Activated T-cell treated with anti-CD3 and anti-CD28 coated beads, Interleukin-2, amount 50 U/mL, for 72 hours (primary cell): ENCODE measurements at regions not wholly inside any gene's neighbourhood (a gene's known extent, or its start where the extent isn't known, plus 50 kb on each side); places are given as distances from the start of the nearest gene placed in this dataset.
"Not testable (repeated sequence)": the region's sequence is repeated elsewhere in the genome, so short reads cannot be mapped to it uniquely, and the experiment has no call there.

Experiments
- ATAC-seq, 2 donors: fragments of 150-1000 bp; cut with Tn5 transposase; replicated peaks in 1 of 2; 2 replicates each; pipeline ENCODE4 v1.10.0; 2021; ENCODE audit warnings: moderate library complexity in 2 of 2, mild to moderate bottlenecking in 1 of 2
- DNase-seq, 2 donors: peaks; one replicate each; pipeline ENCODE4 v3.0.0; 2021 to 2022; ENCODE audit warnings: mixed read lengths in 1 of 2
- H3K27ac Mint-ChIP-seq: one replicate; pipeline ENCODE4 v1.8.0; 2022; ENCODE audit warnings: mild to moderate bottlenecking, moderate library complexity, mixed read lengths
- H3K27me3 Mint-ChIP-seq: one replicate; pipeline ENCODE4 v1.8.0; 2022; ENCODE audit warnings: low read depth, mixed read lengths
- H3K36me3 Mint-ChIP-seq, 2 donors: one replicate each; pipeline ENCODE4 v1.8.0; 2022; ENCODE audit warnings: mixed read lengths in 2 of 2, mild to moderate bottlenecking in 1 of 2; ENCODE audit not compliant: insufficient read depth in 2 of 2
- H3K4me1 Mint-ChIP-seq: one replicate; pipeline ENCODE4 v1.8.0; 2022; ENCODE audit warnings: low read depth, mixed read lengths
- H3K4me3 Mint-ChIP-seq, 2 donors: one replicate each; pipeline ENCODE4 v1.8.0; 2022; ENCODE audit warnings: mild to moderate bottlenecking in 2 of 2, mixed read lengths in 2 of 2, moderate library complexity in 2 of 2
- H3K9me3 Mint-ChIP-seq, 2 donors: one replicate each; pipeline ENCODE4 v1.8.0; 2022; ENCODE audit warnings: mixed read lengths in 2 of 2

DNA sequence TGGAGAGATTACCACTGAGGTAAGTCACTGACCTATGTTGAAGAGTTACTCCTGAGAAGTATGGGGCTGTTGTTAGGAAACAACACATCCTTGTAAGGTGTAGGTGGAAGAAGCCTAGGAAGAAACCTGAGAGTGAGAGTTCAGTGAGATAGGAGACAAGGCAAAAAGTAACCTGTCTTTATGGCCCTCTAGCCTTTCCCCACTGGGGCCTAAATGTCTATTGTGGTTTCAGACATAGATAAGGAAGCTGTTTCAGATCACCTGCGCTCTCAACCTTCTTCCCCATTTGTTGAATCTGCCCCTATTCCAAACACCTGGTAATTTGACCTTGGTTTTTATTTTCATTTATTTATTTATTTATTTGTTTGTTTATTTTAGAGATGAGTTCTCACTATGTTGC lies 397.1 kb upstream of the RORB start:
- Mint-ChIP-seq H3K27me3 (no peaks in the 10 kb centered on the region), H3K27ac (no peak overlapping the region)

DNA sequence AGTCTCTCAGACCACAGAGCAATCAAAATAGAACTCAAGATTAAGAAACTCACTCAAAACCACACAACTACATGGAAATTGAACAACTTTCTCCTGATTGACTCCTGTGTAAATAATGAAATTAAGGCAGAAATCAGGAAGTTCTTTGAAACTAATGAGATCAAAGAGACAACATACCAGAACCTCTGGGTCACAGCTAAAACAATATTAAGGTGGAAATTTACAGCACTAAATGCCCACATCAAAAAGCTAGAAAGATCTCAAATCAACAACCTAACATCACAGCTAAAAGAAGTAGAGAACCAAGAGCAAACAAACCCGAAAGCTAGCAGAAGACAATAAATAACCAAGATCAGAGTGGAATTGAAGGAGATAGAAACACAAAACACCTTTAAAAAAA lies 395.0 kb upstream of the RORB start:
- DNase-seq, H3K4me1 Mint-ChIP-seq, H3K27me3 Mint-ChIP-seq, H3K27ac Mint-ChIP-seq, H3K36me3 Mint-ChIP-seq, H3K4me3 Mint-ChIP-seq, H3K9me3 Mint-ChIP-seq, ATAC-seq: not testable (repeated sequence)

More for the DNA sequence above, 397.1 kb upstream of the RORB start:
- peaks cover 2 to 7% of the 10 kb centered on the region in 2 donors for H3K9me3 Mint-ChIP-seq
- DNase-seq: no peak
- H3K4me1 Mint-ChIP-seq: no peaks in the 10 kb centered on the region
- no peaks in the 10 kb centered on the region for H3K36me3 Mint-ChIP-seq
- ATAC-seq: no peak
- no peak overlapping the region for H3K4me3 Mint-ChIP-seq

DNA sequence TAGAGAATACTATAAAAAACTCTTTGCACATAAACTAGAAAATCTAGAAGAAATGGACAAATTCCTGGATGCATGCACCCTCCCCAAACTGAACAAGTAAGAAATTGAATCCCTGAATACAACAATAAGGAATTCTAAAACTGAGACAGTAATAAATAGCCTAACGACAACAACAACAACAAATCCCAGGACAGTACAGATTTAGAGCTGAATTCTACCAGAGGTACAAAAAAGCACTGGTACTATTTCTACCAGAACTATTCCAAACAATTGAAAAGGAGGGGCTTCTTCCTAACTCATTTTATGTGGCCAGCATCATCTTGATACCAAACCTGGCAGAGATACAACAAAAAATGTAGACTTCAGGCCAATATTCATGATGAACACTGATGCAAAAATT lies 394.4 kb upstream of the RORB start:
- H3K4me1 Mint-ChIP-seq: no peaks in the 10 kb centered on the region
- no peak overlapping the region for H3K27ac Mint-ChIP-seq
- H3K36me3 Mint-ChIP-seq: no peaks in the 10 kb centered on the region
- peaks cover 2 to 7% of the 10 kb centered on the region in 2 donors for H3K9me3 Mint-ChIP-seq
- H3K27me3 Mint-ChIP-seq: no peaks in the 10 kb centered on the region
- ATAC-seq: no peak
- H3K4me3 Mint-ChIP-seq: no peak overlapping the region
- no peak for DNase-seq

GRCh38 chr9:74107692-74108091 lies 389.4 kb upstream of the RORB start:
- no peak overlapping the region for H3K27ac Mint-ChIP-seq
- no peak for ATAC-seq
- no peak for DNase-seq
- no peaks in the 10 kb centered on the region for H3K4me1 Mint-ChIP-seq
- no peaks in the 10 kb centered on the region for H3K27me3 Mint-ChIP-seq
- peaks cover 2% of the 10 kb centered on the region in 2 donors for H3K9me3 Mint-ChIP-seq
- H3K36me3 Mint-ChIP-seq: no peaks in the 10 kb centered on the region
- H3K4me3 Mint-ChIP-seq: no peak overlapping the region

- peaks cover 0 to 2% of the 10 kb centered on the region in 2 donors for H3K9me3 Mint-ChIP-seq
- no peaks in the 10 kb centered on the region for H3K36me3 Mint-ChIP-seq
- ATAC-seq: no peak
- H3K4me3 Mint-ChIP-seq: no peak overlapping the region
- no peaks in the 10 kb centered on the region for H3K27me3 Mint-ChIP-seq
- H3K4me1 Mint-ChIP-seq: no peaks in the 10 kb centered on the region
- DNase-seq: no peak
- H3K27ac Mint-ChIP-seq: no peak overlapping the region
Measured at GRCh38 chr9:74115976-74116375, 381.2 kb upstream of the RORB start.

GRCh38 chr9:74117151-74117550 lies 380.0 kb upstream of the RORB start:
- no peaks in the 10 kb centered on the region for H3K27me3 Mint-ChIP-seq
- no peaks in the 10 kb centered on the region for H3K4me1 Mint-ChIP-seq
- no peak overlapping the region for H3K4me3 Mint-ChIP-seq
- H3K36me3 Mint-ChIP-seq: peaks cover 0 to 2% of the 10 kb centered on the region in 2 donors
- ATAC-seq: no peak
- DNase-seq: no peak
- no peak overlapping the region for H3K27ac Mint-ChIP-seq
- H3K9me3 Mint-ChIP-seq: peaks cover 0 to 3% of the 10 kb centered on the region in 2 donors

- no peak for ATAC-seq
- H3K9me3 Mint-ChIP-seq: peaks cover 2 to 3% of the 10 kb centered on the region in 2 donors
- H3K4me1 Mint-ChIP-seq: no peaks in the 10 kb centered on the region
- no peak overlapping the region for H3K4me3 Mint-ChIP-seq
- H3K36me3 Mint-ChIP-seq: peaks cover 0 to 2% of the 10 kb centered on the region in 2 donors
- no peak overlapping the region for H3K27ac Mint-ChIP-seq
- no peaks in the 10 kb centered on the region for H3K27me3 Mint-ChIP-seq
- no peak for DNase-seq
Measured at GRCh38 chr9:74117731-74118130, 379.4 kb upstream of the RORB start.

GRCh38 chr9:74120061-74120460 lies 377.1 kb upstream of the RORB start:
- Mint-ChIP-seq H3K4me1 (no peaks in the 10 kb centered on the region), H3K27me3 (no peaks in the 10 kb centered on the region), H3K36me3 (peaks cover 0 to 2% of the 10 kb centered on the region in 2 donors), H3K9me3 (peaks cover 2 to 3% of the 10 kb centered on the region in 2 donors), H3K4me3 (no peak overlapping the region), H3K27ac (no peak overlapping the region)
- DNase-seq (no peak), ATAC-seq (no peak)

DNA sequence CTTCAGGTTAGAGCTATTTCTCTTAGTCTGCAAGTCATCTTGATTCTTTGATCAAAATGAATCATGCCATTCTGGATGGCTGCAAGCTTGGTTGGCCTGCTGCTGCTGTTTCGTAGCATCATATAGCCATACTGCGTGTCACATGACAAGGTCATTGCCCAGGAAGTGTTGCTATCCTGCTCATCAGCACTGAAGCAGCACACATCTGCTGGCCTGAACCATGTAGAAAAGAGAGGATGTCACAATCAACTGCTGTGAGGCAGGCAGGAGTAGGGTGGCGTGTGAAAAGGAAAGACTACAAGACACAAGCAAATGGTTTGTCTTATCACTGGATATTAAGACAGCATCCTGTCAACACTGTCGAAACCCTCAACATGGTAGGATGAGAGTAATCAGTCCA lies 376.7 kb upstream of the RORB start:
- Mint-ChIP-seq H3K36me3 (peaks cover 0 to 2% of the 10 kb centered on the region in 2 donors), H3K9me3 (peaks cover 2 to 3% of the 10 kb centered on the region in 2 donors), H3K27ac (no peak overlapping the region), H3K4me3 (no peak overlapping the region), H3K4me1 (no peaks in the 10 kb centered on the region), H3K27me3 (no peaks in the 10 kb centered on the region)
- DNase-seq: no peak
- ATAC-seq: peak; percentile 41 to 45

DNA sequence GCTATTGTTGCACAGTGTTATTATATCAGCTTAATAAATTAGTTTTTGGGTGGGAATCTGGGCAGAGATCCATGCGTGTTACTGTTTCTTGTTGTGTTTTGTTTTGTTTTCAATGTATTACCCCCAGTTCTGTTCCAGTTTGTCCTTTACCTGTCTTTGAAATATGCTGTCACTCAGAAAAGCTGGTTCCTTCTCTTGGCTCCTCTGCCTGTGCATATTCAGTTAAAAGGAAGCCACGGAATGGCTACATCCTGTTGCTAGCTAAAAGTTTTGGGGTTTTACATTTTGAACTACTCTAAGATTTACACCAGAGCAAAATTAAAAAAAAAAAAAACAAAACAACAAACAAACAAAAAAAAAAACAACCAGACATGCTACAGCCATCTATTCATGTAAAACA lies 374.9 kb upstream of the RORB start:
- Mint-ChIP-seq H3K27ac (no peak overlapping the region), H3K36me3 (peaks cover 0 to 2% of the 10 kb centered on the region in 2 donors), H3K4me1 (no peaks in the 10 kb centered on the region), H3K9me3 (peaks cover 2 to 4% of the 10 kb centered on the region in 2 donors), H3K4me3 (no peak overlapping the region), H3K27me3 (no peaks in the 10 kb centered on the region)
- ATAC-seq (no peak), DNase-seq (no peak)

- ATAC-seq (peak; percentile 59 to 81), DNase-seq (peak in 1 of 2 donors; percentile 4)
- H3K9me3 Mint-ChIP-seq: peaks cover 2 to 4% of the 10 kb centered on the region in 2 donors
- no peak overlapping the region for H3K4me3 Mint-ChIP-seq
- H3K4me1 Mint-ChIP-seq: no peaks in the 10 kb centered on the region
- no peaks in the 10 kb centered on the region for H3K27me3 Mint-ChIP-seq
- no peak overlapping the region for H3K27ac Mint-ChIP-seq
- peaks cover 0 to 2% of the 10 kb centered on the region in 2 donors for H3K36me3 Mint-ChIP-seq
Measured at GRCh38 chr9:74122661-74123060, 374.5 kb upstream of the RORB start.

DNA sequence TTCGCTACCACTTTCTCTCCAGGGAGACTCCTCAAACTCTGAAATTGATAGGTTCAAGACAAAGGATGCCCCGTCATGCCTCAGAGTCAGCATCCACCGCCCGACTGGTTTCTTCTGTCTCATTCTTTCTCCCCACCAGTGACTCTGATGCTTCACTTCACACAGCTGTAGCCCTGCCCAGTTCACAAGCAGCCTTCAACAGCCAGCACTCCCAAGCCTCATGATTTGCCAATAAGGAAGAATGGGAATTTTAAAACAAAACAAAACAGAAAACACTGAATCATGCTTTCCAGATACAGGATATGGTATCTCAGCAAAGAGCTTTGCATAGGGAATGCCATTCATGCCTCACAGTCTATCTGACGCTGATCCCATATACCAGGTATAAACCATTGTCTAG lies 371.2 kb upstream of the RORB start:
- H3K4me3 Mint-ChIP-seq: no peak overlapping the region
- no peaks in the 10 kb centered on the region for H3K27me3 Mint-ChIP-seq
- no peaks in the 10 kb centered on the region for H3K4me1 Mint-ChIP-seq
- DNase-seq (no peak), ATAC-seq (no peak)
- H3K36me3 Mint-ChIP-seq: peaks cover 0 to 2% of the 10 kb centered on the region in 2 donors
- H3K9me3 Mint-ChIP-seq: peaks cover 2 to 3% of the 10 kb centered on the region in 2 donors
- H3K27ac Mint-ChIP-seq: no peak overlapping the region

DNA sequence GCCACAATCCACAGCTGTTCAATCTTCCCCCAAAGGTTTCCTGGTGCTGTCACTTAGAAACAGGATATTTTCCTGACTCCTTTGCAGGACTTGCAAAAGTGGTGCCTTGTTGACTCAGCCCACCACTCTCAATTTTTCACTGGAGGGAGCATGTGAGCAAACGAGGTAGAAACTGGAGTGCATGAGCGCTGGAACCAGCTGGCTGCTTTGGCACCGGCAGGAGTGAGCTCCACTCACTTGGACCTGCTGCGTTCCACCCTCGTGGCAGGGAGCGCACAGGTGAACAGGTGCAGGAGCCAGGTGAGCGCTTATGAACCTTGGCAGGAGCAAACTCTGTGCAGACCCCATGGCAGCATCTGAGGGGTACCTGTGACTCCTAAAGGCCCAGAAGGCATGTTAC lies 364.1 kb upstream of the RORB start:
- Mint-ChIP-seq H3K27me3 (no peaks in the 10 kb centered on the region), H3K4me3 (no peak overlapping the region), H3K27ac (no peak overlapping the region), H3K36me3 (no peaks in the 10 kb centered on the region), H3K9me3 (peaks cover 0 to 2% of the 10 kb centered on the region in 2 donors), H3K4me1 (no peaks in the 10 kb centered on the region)
- no peak for ATAC-seq
- DNase-seq: no peak

GRCh38 chr9:74133921-74134320 lies 363.2 kb upstream of the RORB start:
- H3K27me3 Mint-ChIP-seq: no peaks in the 10 kb centered on the region
- no peaks in the 10 kb centered on the region for H3K4me1 Mint-ChIP-seq
- no peak for ATAC-seq
- H3K36me3 Mint-ChIP-seq: no peaks in the 10 kb centered on the region
- H3K9me3 Mint-ChIP-seq: peaks cover 0 to 2% of the 10 kb centered on the region in 2 donors
- H3K27ac Mint-ChIP-seq: no peak overlapping the region
- no peak overlapping the region for H3K4me3 Mint-ChIP-seq
- no peak for DNase-seq
